ENCODE measurements at regions not wholly inside any gene's neighbourhood (a gene's known extent, or its start where the extent isn't known, plus 50 kb on each side); places are given as distances from the start of the nearest gene placed in this dataset.

DNA sequence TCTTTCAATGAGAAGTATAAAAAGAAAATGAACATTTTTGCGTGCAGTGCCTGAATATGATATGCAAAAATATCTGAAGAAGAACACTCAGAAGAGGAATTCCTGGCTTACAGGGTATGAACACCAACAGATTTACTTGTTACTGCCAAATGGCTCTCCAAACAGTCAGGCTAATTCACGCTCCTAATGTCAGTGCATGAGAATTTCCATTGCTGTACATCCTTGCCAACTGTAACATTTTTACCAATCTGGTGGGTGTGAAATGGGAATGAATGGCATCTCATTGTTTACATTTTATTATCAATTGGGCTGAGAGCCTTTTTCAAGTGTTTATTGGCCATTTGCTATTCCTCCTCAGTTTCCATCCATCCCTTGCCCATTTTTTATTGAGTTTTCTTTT lies 365.3 kb upstream of the MAP3K7 start:
- no peak overlapping the region for H4K91ac ChIP-seq (ENCODE audit: insufficient read length, low read depth, low read length)
- Mint-ChIP-seq H3K4me1 (peaks cover 3 to 4% of the 10 kb centered on the region in 2 experiments), H3K9me3 (peaks cover 3% of the 10 kb centered on the region in 2 experiments; a peak in 1 of 5 replicates), H3K27ac (no peak overlapping the region), H3K4me3 (no peak overlapping the region), H3K27me3 (ENCODE audit: low read depth) (no peaks in the 10 kb centered on the region), H3K36me3 (ENCODE audit: insufficient read depth in 1 of 3, low read depth in 3 of 3) (peaks cover 0 to 2% (median 0%) of the 10 kb centered on the region in 3 experiments; a peak in 2 of 7 replicates)
- no peak overlapping the region for H2BK12ac ChIP-seq (ENCODE audit: insufficient read length, low read depth, low read length)
- no CpG with 5 or more reads among the region's 2 CpGs for WGBS (ENCODE audit: extremely low coverage, insufficient read length, low lambda C conversion rate)
- no peak overlapping the region for H3K9ac ChIP-seq (ENCODE audit: extremely low read depth, insufficient read length, low read length)
- H3K14ac ChIP-seq (ENCODE audit: insufficient read depth, low read length) = no peak overlapping the region
- H3K23me2 ChIP-seq (ENCODE audit: insufficient read length, low read depth, low read length, poor library complexity, severe bottlenecking) = no peaks in the 10 kb centered on the region
- no peak overlapping the region for H3K4ac ChIP-seq (ENCODE audit: low read depth, low read length)
- H3K9me3 ChIP-seq (ENCODE audit: control insufficient read depth, low read depth, low read length) = no peaks in the 10 kb centered on the region
- no peak overlapping the region for H3T11ph ChIP-seq (ENCODE audit: low read length)
- H4K8ac ChIP-seq (replicated peaks; ENCODE audit: insufficient read length, low read depth, low read length) = no peak overlapping the region
- H2BK5ac ChIP-seq (ENCODE audit: insufficient read length, low read length) = no peak overlapping the region
- H2AK5ac ChIP-seq (ENCODE audit: insufficient read length, low read length) = no peak overlapping the region
- no peaks in the 10 kb centered on the region for H3K4me1 ChIP-seq (ENCODE audit: insufficient read depth, low read length)
- no peak overlapping the region for H4K5ac ChIP-seq (ENCODE audit: insufficient read length, low read depth, low read length)
- no peak overlapping the region for H3K23ac ChIP-seq (ENCODE audit: insufficient read length, low read depth, low read length)
- no peak overlapping the region for H3K4me2 ChIP-seq (ENCODE audit: insufficient read depth, insufficient read length, low read length)
- H3K56ac ChIP-seq (ENCODE audit: insufficient read length, low read depth, low read length) = no peak overlapping the region
- H3K79me2 ChIP-seq (ENCODE audit: insufficient read depth, low read length) = no peaks in the 10 kb centered on the region
- H2AFZ ChIP-seq (ENCODE audit: low read length) = no peak overlapping the region
- H2BK15ac ChIP-seq (ENCODE audit: low read depth, low read length) = no peak overlapping the region
- H2BK20ac ChIP-seq (ENCODE audit: low read depth, low read length, poor library complexity, severe bottlenecking) = no peak overlapping the region
- no peak for DNase-seq
- H3K27ac ChIP-seq (ENCODE audit: insufficient read length, low read depth, low read length) = no peak overlapping the region
- TF ChIP-seq CTCF (conservative IDR thresholded peaks at IDR 0.05) = no peak
- H3K79me1 ChIP-seq (ENCODE audit: insufficient read depth, low read depth, low read length, poor library complexity, severe bottlenecking) = no peaks in the 10 kb centered on the region
- no peak overlapping the region for H3K18ac ChIP-seq (ENCODE audit: insufficient read length, low read depth, low read length)
- H4K20me1 ChIP-seq (ENCODE audit: control insufficient read depth, insufficient read depth, insufficient read length) = no peaks in the 10 kb centered on the region
- H2BK120ac ChIP-seq (ENCODE audit: low read depth, low read length, poor library complexity, severe bottlenecking) = no peak overlapping the region
- H3K27me3 ChIP-seq (ENCODE audit: insufficient read depth, low read length) = no peaks in the 10 kb centered on the region

All from H9 (cell line).